GM06990 (cell line): ENCODE measurements at regions not wholly inside any gene's neighbourhood (a gene's known extent, or its start where the extent isn't known, plus 50 kb on each side); places are given as distances from the start of the nearest gene placed in this dataset.

Experiments used
- DNase-seq: peaks from one replicate; pipeline ENCODE4 v3.0.0-alpha.2; 2011; ENCODE audit not compliant: insufficient read length; ENCODE audit errors: extremely low read depth
- H3K27me3 ChIP-seq: replicated peaks from 2 replicates; pipeline ENCODE4 v1.6.0; 2011; ENCODE audit warnings: low read length; ENCODE audit not compliant: control insufficient read depth, insufficient read depth
- H3K36me3 ChIP-seq: 2 replicates; pipeline ENCODE4 v1.5.1; 2011; ENCODE audit warnings: low read length; ENCODE audit not compliant: control insufficient read depth, insufficient read depth
- H3K4me3 ChIP-seq: replicated peaks from 2 replicates; pipeline ENCODE4 v1.5.1; 2011; ENCODE audit warnings: low read depth, mild to moderate bottlenecking, control low read depth, low read length
- CTCF ChIP-seq: IDR thresholded peaks from 2 replicates; pipeline ENCODE4 v1.5.1; 2011; ENCODE audit warnings: low read length, control low read depth, mild to moderate bottlenecking, inconsistent platforms; ENCODE audit not compliant: insufficient read depth, poor library complexity, severe bottlenecking

GRCh38 chr9:89807101-89807395, 202.2 kb downstream of the GADD45G start:
- H3K4me3 ChIP-seq: no peak overlapping the region
- no peak for TF ChIP-seq CTCF
- DNase-seq: no peak
- H3K36me3 ChIP-seq: no peaks in the 10 kb centered on the region
- H3K27me3 ChIP-seq: no peaks in the 10 kb centered on the region

DNA sequence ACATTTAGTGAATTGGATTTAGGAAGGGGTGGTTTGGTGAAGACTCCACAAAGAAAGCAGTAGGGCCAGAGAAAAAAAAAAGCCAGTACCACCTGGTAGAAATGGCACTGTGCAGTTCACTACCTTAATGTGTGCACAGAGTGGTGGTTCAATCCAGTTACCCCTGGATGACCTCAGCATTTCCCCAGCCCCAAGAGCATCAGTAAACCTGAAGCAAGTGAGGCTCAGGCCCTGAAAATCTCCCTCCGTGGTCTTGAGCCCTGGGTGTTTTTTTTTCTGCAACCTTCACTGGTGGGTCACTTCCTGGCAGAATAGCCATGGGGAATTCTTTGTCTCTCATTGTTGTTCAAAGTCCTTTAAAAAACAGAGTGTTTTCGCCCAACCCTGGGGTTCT, 202.9 kb downstream of the GADD45G start:
- no peak for TF ChIP-seq CTCF
- Histone ChIP-seq H3K4me3 (no peak overlapping the region), H3K27me3 (no peaks in the 10 kb centered on the region), H3K36me3 (no peaks in the 10 kb centered on the region)
- DNase-seq: no peak

GRCh38 chr9:89808076-89808755, 203.4 kb downstream of the GADD45G start:
- no peak overlapping the region for H3K4me3 ChIP-seq
- no peaks in the 10 kb centered on the region for H3K27me3 ChIP-seq
- no peaks in the 10 kb centered on the region for H3K36me3 ChIP-seq
- TF ChIP-seq CTCF: peak; percentile 19
- DNase-seq: no peak

DNA sequence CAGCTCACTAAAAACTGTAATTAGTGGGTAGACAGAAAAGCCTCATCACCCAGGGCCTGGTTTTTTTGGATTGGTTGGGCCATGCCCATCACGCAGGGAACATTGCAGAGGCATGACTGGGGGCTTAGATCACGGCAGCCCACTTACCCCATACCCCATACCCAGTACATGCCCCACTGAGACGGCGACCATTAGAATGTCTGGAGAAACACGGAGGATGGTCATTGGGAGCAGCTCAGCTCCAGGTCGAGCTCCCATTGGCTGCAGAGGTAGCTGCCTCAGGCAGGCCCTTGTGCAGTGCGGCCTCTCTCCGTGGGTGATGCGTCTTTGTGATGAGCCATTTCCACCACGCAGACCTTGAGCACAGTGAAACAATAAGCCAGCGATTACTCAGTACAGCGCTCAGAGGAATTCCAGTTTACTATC, 204.0 kb downstream of the GADD45G start:
- Histone ChIP-seq H3K36me3 (no peaks in the 10 kb centered on the region), H3K4me3 (no peak overlapping the region), H3K27me3 (no peaks in the 10 kb centered on the region)
- no peak for DNase-seq
- no peak for TF ChIP-seq CTCF

DNA sequence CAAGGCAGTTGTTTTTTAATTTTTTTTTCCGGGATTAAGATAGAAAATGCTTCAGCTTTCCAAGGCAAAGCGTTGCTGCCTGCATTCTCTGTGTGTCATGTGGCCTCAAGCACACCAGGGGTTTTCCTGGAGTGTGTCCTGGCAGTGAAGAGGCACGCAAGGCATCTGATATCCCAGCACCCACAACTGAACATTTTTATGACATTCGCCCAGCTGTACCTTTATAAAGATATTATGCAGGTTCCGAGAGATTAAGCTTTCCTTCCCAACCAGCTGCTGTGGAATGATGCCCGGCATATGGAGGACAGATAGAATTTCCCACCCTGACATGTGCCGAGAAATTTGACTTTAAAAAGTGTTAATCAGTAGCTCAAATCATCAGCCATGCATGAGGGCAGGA, 205.6 kb downstream of the GADD45G start:
- TF ChIP-seq CTCF: no peak
- no peak overlapping the region for H3K4me3 ChIP-seq

DNA sequence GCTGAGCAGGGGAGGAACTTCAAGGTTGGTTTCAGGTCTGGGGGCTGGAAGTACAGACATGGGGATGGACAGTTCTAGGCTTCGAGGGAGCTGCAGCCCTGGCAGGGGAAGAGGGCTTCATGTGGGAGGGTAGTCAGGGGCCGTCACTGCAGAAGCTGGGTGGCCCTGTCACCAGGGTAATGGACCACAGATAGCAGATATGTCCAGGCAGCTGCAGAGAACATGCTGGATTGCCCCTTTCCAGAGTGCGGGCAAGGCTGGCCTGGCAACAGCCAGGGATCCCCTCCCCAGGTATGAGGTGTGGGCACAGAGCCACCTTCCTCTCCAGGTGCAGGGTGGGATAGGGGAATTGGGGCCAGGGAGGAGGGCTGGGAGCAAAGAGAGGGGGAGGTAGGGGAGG, 206.5 kb downstream of the GADD45G start:
- Histone ChIP-seq H3K27me3 (no peaks in the 10 kb centered on the region), H3K4me3 (no peak overlapping the region), H3K36me3 (no peaks in the 10 kb centered on the region)
- TF ChIP-seq CTCF: no peak
- DNase-seq: no peak

More for the DNA sequence above, 205.6 kb downstream of the GADD45G start:
- no peaks in the 10 kb centered on the region for H3K36me3 ChIP-seq
- DNase-seq: no peak
- no peaks in the 10 kb centered on the region for H3K27me3 ChIP-seq
